ENCODE measurements at regions not wholly inside any gene's neighbourhood (a gene's known extent, or its start where the extent isn't known, plus 50 kb on each side); places are given as distances from the start of the nearest gene placed in this dataset.

- DNase-seq (ENCODE audit: extremely low read depth, low read depth) = no peak
Observed at GRCh38 chr3:86737517-86737916, 253.4 kb downstream of the VGLL3 start.

GRCh38 chr3:86733257-86733656 lies 257.7 kb downstream of the VGLL3 start:
- no peak for DNase-seq (ENCODE audit: extremely low read depth, low read depth)

DNA sequence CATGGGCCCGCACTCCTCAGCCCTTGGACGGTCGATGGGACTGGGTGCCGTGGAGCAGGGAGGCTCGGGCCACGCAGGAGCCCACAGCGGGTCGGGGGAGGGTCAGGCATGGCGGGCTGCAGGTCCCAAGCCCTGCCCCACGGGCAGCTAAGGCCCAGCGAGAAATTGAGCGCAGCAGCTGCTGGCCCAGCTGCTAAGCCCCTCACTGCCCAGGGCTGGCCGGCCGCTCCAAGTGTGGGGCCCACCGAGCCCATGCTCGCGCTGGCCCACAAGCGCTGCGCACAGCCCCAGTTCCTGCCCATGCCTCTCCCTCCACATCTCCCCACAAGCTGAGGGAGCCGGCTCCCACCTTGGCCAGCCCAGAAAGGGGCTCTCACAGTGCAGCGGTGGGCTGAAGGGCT lies 259.4 kb downstream of the VGLL3 start:
- no peak for DNase-seq (ENCODE audit: extremely low read depth, low read depth)

GRCh38 chr3:86723433-86723832 lies 267.5 kb downstream of the VGLL3 start:
- DNase-seq (ENCODE audit: extremely low read depth, low read depth) = no peak

GRCh38 chr3:86711634-86712033 lies 279.3 kb downstream of the VGLL3 start:
- no peak for DNase-seq (ENCODE audit: extremely low read depth, low read depth)

- no peak for DNase-seq (ENCODE audit: extremely low read depth, low read depth)
Observed at GRCh38 chr3:86708893-86709292, 282.1 kb downstream of the VGLL3 start.

GRCh38 chr3:86702381-86702958 lies 288.5 kb downstream of the VGLL3 start:
- no peak for DNase-seq (ENCODE audit: extremely low read depth, low read depth)

GRCh38 chr3:86695752-86696151 lies 295.2 kb downstream of the VGLL3 start:
- DNase-seq (ENCODE audit: extremely low read depth, low read depth) = no peak

DNA sequence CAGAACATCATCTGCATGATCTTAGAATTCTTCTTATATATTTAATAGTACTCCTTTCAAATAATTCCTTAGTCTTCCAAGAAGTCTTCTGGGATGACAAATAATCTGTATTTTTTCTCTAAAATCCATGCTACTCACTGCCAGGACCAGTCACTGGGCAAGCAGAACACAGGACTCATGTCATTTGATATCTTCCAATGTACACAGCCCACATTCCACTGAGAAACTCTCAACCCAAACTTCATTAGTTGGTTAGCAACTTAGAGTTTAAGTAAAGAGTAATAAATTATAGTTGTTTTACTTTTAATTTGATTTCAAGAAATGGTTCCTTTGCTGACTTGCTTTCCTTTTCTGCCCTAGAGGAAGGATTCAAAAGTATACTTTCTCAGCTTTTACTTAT lies 317.0 kb downstream of the VGLL3 start:
- no peak for DNase-seq (ENCODE audit: extremely low read depth, low read depth)

DNA sequence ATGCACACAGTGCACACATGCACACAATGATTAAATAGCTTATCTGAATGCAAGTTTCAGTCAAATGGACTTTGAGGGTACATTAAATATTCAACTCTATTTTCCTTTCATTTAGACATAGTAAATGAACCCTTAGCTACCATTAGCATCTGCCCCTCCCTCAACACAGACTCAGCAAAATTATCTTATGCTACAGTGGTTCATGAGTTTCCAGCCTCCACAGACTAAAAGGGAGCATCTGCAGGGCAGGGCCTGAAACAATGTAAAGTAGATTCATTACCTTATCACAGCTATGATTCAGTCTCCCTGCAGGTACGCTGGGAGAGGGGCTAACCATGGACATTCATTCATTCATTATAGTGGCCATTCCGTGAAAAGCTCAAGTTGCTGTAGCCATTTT lies 329.1 kb downstream of the VGLL3 start:
- DNase-seq (ENCODE audit: extremely low read depth, low read depth) = no peak

GRCh38 chr3:86658876-86659275 lies 332.1 kb downstream of the VGLL3 start:
- DNase-seq (ENCODE audit: extremely low read depth, low read depth) = no peak

GRCh38 chr3:86654806-86655460 lies 336.0 kb downstream of the VGLL3 start:
- no peak for DNase-seq (ENCODE audit: extremely low read depth, low read depth)

DNA sequence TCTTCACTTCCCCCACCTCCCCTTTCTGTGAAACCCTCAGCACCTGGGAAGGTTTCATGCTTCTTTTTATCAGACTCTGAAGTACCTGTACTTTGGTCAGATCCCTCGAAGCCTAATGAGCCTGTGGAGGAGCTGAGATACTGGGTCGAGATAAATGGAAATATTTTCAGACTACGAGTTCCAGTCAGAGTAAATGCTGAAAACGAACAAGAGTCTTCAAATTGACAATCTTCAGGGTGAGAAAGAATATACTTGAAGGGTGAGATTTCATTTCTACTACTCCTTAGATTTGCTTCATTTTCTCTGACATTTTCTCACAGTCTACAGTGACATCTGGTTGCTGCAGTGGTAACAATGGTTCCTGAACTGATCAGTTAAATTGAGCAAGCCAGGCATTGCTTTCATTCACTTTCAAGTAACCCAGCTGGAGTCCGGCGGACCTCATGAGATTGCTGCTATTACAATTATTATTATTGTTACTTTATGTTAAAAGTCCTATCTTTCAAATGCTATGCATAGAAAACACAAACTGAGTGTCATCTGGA lies 337.2 kb downstream of the VGLL3 start:
- no peak for DNase-seq (ENCODE audit: extremely low read depth, low read depth)

DNA sequence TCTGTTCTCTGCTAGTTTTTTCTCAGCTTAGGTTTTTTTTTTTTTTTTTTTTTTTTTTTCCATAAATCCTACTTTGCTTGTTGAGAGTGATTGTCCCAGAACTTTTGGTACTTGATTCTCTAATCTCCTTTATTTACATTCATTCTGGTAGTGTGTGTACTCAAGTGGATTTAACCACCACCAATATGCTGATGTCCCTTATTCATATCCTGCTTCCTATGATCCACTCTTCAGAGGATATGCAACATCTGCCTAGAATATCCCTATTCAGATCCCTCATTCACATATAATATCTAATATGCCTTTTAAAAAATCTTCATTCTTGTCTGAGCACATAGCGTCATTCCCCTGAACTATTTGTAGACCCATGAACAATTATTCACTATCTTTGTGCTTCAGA lies 342.9 kb downstream of the VGLL3 start:
- DNase-seq (ENCODE audit: extremely low read depth, low read depth) = no peak

- no peak for DNase-seq (ENCODE audit: extremely low read depth, low read depth)
Observed at GRCh38 chr3:86645756-86646155, 345.2 kb downstream of the VGLL3 start.

GRCh38 chr3:86634361-86634760 lies 356.6 kb downstream of the VGLL3 start:
- DNase-seq (ENCODE audit: extremely low read depth, low read depth) = no peak

DNA sequence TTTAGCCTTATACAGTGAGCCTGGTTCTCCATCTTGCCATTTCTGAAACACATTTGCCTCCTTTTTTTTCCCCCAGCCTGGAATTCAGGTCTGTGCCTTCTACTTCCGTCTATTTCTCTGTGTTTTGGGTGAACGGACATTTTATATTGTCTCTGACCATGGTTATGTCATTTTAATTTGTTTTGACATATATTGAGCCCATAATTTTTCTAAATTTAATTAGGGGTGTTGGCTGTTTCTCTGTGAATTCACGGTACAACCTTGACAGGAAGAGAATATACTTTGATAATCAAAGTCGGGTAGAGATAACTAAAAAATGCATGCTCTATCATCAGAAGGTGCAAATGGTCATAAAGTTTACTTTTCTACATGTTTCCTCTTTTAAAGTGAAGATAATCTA lies 361.4 kb downstream of the VGLL3 start:
- no peak for DNase-seq (ENCODE audit: extremely low read depth, low read depth)

DNA sequence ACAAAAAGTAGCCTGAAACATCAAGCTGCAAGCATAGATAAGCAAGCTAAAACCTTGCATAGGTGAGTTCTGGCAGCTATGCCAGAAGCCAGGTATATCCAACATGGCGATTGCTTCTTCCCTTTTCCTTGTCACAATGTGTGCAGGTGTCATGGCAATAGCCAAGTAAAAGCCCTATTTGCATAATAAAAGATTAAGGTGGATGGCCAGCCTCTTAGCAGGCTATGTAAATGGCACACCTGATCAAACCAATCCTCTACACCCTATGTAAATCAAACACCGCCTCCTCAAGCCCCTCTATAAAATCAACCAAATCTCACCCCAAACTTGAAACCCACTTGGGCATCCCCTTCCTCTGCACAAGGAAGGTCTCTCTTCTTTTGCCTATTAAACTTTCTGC lies 366.8 kb downstream of the VGLL3 start:
- no peak for DNase-seq (ENCODE audit: extremely low read depth, low read depth)

GRCh38 chr3:86618706-86619105 lies 372.2 kb downstream of the VGLL3 start:
- no peak for DNase-seq (ENCODE audit: extremely low read depth, low read depth)

- DNase-seq (ENCODE audit: extremely low read depth, low read depth) = no peak
Observed at GRCh38 chr3:86605166-86605565, 385.8 kb downstream of the VGLL3 start.

DNA sequence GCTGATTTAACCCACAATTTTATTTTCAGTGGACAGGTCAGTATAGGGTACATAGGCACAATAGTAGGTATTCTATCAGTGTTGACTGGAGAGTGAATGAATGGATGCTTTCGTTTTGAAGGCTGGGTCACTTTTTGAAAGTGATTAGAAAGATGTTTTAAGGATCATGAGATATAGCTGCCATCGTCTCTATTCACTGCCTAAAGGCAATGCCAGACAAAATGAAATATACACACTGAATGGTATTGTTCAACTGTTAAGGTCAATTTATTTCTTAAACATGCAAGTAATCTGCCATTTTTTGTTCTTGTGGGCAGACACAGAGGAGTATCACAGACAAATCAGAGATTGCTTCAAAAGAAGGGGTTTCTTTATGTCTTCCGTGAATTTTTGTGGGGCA lies 395.3 kb downstream of the VGLL3 start:
- DNase-seq (ENCODE audit: extremely low read depth, low read depth) = no peak

- no peak for DNase-seq (ENCODE audit: extremely low read depth, low read depth)
Observed at GRCh38 chr3:86594838-86595237, 396.1 kb downstream of the VGLL3 start.

GRCh38 chr3:86578071-86578470 lies 412.9 kb downstream of the VGLL3 start:
- DNase-seq (ENCODE audit: extremely low read depth, low read depth) = no peak

Data from NCI-H460 (cell line).